ENCODE measurements at regions not wholly inside any gene's neighbourhood (a gene's known extent, or its start where the extent isn't known, plus 50 kb on each side); places are given as distances from the start of the nearest gene placed in this dataset.

- TF ChIP-seq ZIC2 (tag by site-specific recombination; IDR thresholded peaks at IDR 0.05) (peak; percentile 53), ZFP69B (tag by site-specific recombination; IDR thresholded peaks at IDR 0.05) (no peak)
- Histone ChIP-seq H3K9me3 (ENCODE audit: control insufficient read depth, insufficient read depth, low read depth, low read length) (no peaks in the 10 kb centered on the region), H3K27ac (ENCODE audit: extremely low read depth, low read depth, low read length) (no peak overlapping the region)
Observed at GRCh38 chr14:104326848-104327247, 188.5 kb downstream of the KIF26A start.

GRCh38 chr14:104328607-104329006, 190.2 kb downstream of the KIF26A start:
- Histone ChIP-seq H3K36me3 (ENCODE audit: control insufficient read depth in 2 of 2, insufficient read depth in 1 of 2, low read length in 2 of 2) (no peaks in the 10 kb centered on the region), H3K4me1 (ENCODE audit: control insufficient read depth, insufficient read depth, low read length) (no peaks in the 10 kb centered on the region), H3K4me3 (ENCODE audit: low read depth, low read length) (no peak overlapping the region), H3K27ac (ENCODE audit: extremely low read depth, low read depth, low read length) (no peak overlapping the region), H3K9me3 (ENCODE audit: control insufficient read depth, insufficient read depth, low read depth, low read length) (no peaks in the 10 kb centered on the region)
- TF ChIP-seq ZNF248 (tag by site-specific recombination; IDR thresholded peaks at IDR 0.05) (no peak), ZNF184 (tag by site-specific recombination; IDR thresholded peaks at IDR 0.05) (no peak), ZNF121 (tag by site-specific recombination; IDR thresholded peaks at IDR 0.05) (no peak), ZNF335 (tag by site-specific recombination; conservative IDR thresholded peaks at IDR 0.05) (no peak), ZNF138 (tag by site-specific recombination; IDR thresholded peaks at IDR 0.05; ENCODE audit: borderline replicate concordance) (no peak), ELK4 (IDR thresholded peaks at IDR 0.05; ENCODE audit: borderline replicate concordance, low read depth, low read length) (no peak), ZNF623 (tag by site-specific recombination; IDR thresholded peaks at IDR 0.05) (no peak), ZNF645 (tag by site-specific recombination; IDR thresholded peaks at IDR 0.05) (no peak), ZNF664 (tag by site-specific recombination; IDR thresholded peaks at IDR 0.05) (no peak), BCL6B (tag by site-specific recombination; IDR thresholded peaks at IDR 0.05) (no peak), ZNF202 (tag by site-specific recombination; IDR thresholded peaks at IDR 0.05; ENCODE audit: borderline replicate concordance) (no peak), ZIC2 (tag by site-specific recombination; IDR thresholded peaks at IDR 0.05) (no peak)
- ChIA-PET CTCF (no interaction called here), POLR2A (no interaction called here)

More at GRCh38 chr14:104326848-104327247, 188.5 kb downstream of the KIF26A start:
- ChIA-PET POLR2A (interaction anchor here (1.2 kb wide), 1 partner anchor 15 kb away, joined by 3 read pairs; no protein-coding TSS in a partner anchor), CTCF (interaction anchor here (1.2 kb wide), 1 partner anchor 15 kb away, joined by 3 read pairs; no protein-coding TSS in a partner anchor)
- H3K4me1 ChIP-seq (ENCODE audit: control insufficient read depth, insufficient read depth, low read length), result no peaks in the 10 kb centered on the region
- H3K36me3 ChIP-seq (ENCODE audit: control insufficient read depth in 2 of 2, insufficient read depth in 1 of 2, low read length in 2 of 2), result no peaks in the 10 kb centered on the region
- no peak overlapping the region for H3K4me3 ChIP-seq (ENCODE audit: low read depth, low read length)

GRCh38 chr14:104329793-104330192, 191.4 kb downstream of the KIF26A start:
- Histone ChIP-seq H3K4me3 (ENCODE audit: low read depth, low read length) (no peak overlapping the region), H3K9me3 (ENCODE audit: control insufficient read depth, insufficient read depth, low read depth, low read length) (no peaks in the 10 kb centered on the region), H3K27ac (ENCODE audit: extremely low read depth, low read depth, low read length) (no peak overlapping the region), H3K36me3 (ENCODE audit: control insufficient read depth in 2 of 2, insufficient read depth in 1 of 2, low read length in 2 of 2) (no peaks in the 10 kb centered on the region), H3K4me1 (ENCODE audit: control insufficient read depth, insufficient read depth, low read length) (no peaks in the 10 kb centered on the region)
- no peak for TF ChIP-seq FEZF1 (tag by site-specific recombination; IDR thresholded peaks at IDR 0.05)
- TF ChIP-seq ZNF776 (tag by site-specific recombination; IDR thresholded peaks at IDR 0.05; ENCODE audit: borderline replicate concordance), result no peak
- TF ChIP-seq ZNF280D (tag by site-specific recombination; IDR thresholded peaks at IDR 0.05), result peak; percentile 95
- no peak for TF ChIP-seq ZNF658 (tag by site-specific recombination; IDR thresholded peaks at IDR 0.05)
- TF ChIP-seq ZNF777 (tag by site-specific recombination; IDR thresholded peaks at IDR 0.05; ENCODE audit: borderline replicate concordance), result no peak
- TF ChIP-seq GLI2 (tag by site-specific recombination; IDR thresholded peaks at IDR 0.05; ENCODE audit: borderline replicate concordance, low read depth), result no peak
- TF ChIP-seq ZNF529 (tag by site-specific recombination; IDR thresholded peaks at IDR 0.05; ENCODE audit: insufficient replicate concordance), result peak; percentile 19
- no peak for TF ChIP-seq ZNF514 (tag by site-specific recombination; IDR thresholded peaks at IDR 0.05)
- TF ChIP-seq ZNF354C (tag by site-specific recombination; IDR thresholded peaks at IDR 0.05; ENCODE audit: borderline replicate concordance, low read depth), result no peak
- peak; percentile 78 for TF ChIP-seq SETDB1 (IDR thresholded peaks at IDR 0.05; ENCODE audit: insufficient read length, low read length)
- no peak for TF ChIP-seq ZNF292 (tag by site-specific recombination; IDR thresholded peaks at IDR 0.05; ENCODE audit: borderline replicate concordance, low read depth)
- no peak for TF ChIP-seq ZNF610 (tag by site-specific recombination; IDR thresholded peaks at IDR 0.05; ENCODE audit: borderline replicate concordance)
- no peak for TF ChIP-seq ZNF24 (tag by site-specific recombination; IDR thresholded peaks at IDR 0.05)
- ChIA-PET CTCF (interaction anchor here (3.4 kb wide), 1 partner anchor 12 kb away, joined by 13 read pairs; no protein-coding TSS in a partner anchor), POLR2A (no interaction called here)

Measured in HEK293 (cell line).